ENCODE measurements at regions not wholly inside any gene's neighbourhood (a gene's known extent, or its start where the extent isn't known, plus 50 kb on each side); places are given as distances from the start of the nearest gene placed in this dataset.
"Not testable (repeated sequence)": the region's sequence is repeated elsewhere in the genome, so short reads cannot be mapped to it uniquely, and the experiment has no call there.

DNA sequence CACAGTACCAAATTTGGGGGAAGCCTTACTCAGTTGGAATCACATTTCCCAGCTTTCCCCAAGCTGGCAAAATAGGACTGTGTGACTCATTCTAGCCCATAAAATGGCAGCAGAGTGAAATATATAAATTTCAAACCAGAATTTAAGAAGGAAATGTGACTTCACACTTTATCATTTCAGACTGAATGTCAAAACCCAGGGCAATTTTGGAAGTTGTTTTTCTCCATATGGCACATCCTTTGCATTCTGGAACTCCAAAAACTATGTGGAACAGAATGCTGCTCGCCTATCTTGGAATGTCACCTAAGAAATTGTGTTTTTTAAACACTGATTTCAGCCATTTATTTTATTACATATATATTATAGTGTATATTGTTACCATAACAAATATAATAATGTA is 424.7 kb upstream of the ST8SIA4 start:
- H3K4me3 ChIP-seq (ENCODE audit: low read depth, low read length): no peak overlapping the region
- no peaks in the 10 kb centered on the region for H3K4me1 ChIP-seq (ENCODE audit: insufficient read depth)
- WGBS: 71% methylated on average over 1 of the region's 1 CpG

DNA sequence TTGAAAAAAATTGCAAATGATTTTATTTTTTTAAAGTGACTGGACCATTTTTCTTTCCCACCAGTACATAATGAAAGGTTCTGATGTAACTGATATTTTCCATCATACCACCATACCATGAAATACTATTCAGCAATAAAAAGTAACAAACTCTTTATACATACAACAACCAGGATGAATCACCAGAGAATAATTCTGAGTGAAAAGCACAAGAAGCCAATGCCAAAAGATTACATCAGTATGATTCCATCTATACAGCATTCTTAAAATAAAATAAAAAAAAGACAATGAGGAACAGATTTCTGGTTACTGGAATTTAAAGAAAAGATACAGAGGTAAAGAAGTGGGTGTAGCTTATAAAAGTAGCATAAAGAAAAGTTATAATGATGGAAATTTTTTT is 423.7 kb upstream of the ST8SIA4 start:
- Histone ChIP-seq H3K4me1 (ENCODE audit: insufficient read depth) (no peaks in the 10 kb centered on the region), H3K27ac (ENCODE audit: low read depth) (no peak overlapping the region), H3K36me3 (ENCODE audit: insufficient read depth) (no peaks in the 10 kb centered on the region), H3K4me3 (ENCODE audit: low read depth, low read length) (no peak overlapping the region)
- DNase-seq (ENCODE audit: extremely low spot score): no peak

More for the DNA sequence above, 424.7 kb upstream of the ST8SIA4 start:
- no peaks in the 10 kb centered on the region for H3K36me3 ChIP-seq (ENCODE audit: insufficient read depth)
- no peak for DNase-seq (ENCODE audit: extremely low spot score)
- H3K27ac ChIP-seq (ENCODE audit: low read depth): no peak overlapping the region

DNA sequence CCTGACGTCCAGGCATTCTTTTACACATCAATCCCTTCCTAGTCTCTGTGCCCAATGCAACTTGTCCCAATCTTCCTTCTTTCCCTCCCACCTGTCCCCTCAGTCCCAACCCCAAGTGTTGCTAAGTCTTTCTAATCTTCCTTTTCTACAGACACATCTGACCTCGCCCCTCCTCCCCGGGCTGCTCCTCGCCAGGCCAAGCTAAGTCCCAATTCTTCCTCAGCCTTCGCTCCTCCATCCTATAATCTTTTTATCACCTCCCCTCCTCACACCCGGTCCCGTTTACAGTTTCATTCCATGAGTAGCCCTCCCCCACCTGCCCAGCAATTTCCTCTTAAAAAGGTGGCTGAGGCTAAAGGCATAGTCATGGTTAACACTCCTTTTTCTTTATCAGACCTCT is 413.3 kb upstream of the ST8SIA4 start:
- WGBS: 71% methylated on average over 7 of the region's 7 CpGs
- not testable (repeated sequence) for DNase-seq (ENCODE audit: extremely low spot score); H3K4me3 ChIP-seq (ENCODE audit: low read depth, low read length); H3K27ac ChIP-seq (ENCODE audit: low read depth); H3K36me3 ChIP-seq (ENCODE audit: insufficient read depth); H3K4me1 ChIP-seq (ENCODE audit: insufficient read depth)

DNA sequence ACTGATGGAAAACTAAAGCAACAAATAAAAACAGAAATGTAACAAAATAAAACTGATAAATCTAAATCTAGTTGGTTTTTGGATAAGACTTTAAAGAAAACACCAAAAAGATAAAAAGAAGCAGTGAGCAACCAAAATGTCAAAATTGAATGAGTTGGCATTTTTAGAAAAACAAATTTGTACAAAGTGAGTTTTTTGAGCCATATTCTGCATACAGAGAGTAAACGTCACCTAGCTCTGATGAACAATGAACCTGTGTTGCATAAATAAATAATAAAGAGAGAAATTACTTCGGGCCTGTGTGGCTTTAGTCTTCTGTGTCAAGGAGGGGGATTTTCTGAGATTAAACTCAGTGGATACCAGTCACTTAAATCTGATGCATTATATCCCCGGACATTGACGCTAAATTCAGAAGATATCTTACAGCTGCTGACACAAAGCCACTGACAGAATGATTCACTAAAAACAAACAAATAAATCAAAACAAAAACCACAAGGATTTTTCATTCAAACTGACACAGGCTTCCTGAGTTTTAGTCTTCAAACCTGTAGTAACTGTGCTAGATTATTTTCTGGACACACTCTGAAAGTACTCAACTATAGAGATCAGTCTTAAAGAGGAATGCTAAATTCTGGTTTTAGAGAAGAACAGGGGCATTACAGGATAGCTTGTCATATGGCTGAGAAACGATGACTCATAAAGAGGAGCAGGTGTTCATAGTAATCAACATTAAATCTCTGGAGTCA is 403.5 kb upstream of the ST8SIA4 start:
- WGBS: 42% methylated on average over 5 of the region's 5 CpGs
- no peak for DNase-seq (ENCODE audit: extremely low spot score)
- H3K36me3 ChIP-seq (ENCODE audit: insufficient read depth): no peaks in the 10 kb centered on the region
- no peak overlapping the region for H3K27ac ChIP-seq (ENCODE audit: low read depth)
- H3K4me1 ChIP-seq (ENCODE audit: insufficient read depth): no peaks in the 10 kb centered on the region
- no peak overlapping the region for H3K4me3 ChIP-seq (ENCODE audit: low read depth, low read length)

DNA sequence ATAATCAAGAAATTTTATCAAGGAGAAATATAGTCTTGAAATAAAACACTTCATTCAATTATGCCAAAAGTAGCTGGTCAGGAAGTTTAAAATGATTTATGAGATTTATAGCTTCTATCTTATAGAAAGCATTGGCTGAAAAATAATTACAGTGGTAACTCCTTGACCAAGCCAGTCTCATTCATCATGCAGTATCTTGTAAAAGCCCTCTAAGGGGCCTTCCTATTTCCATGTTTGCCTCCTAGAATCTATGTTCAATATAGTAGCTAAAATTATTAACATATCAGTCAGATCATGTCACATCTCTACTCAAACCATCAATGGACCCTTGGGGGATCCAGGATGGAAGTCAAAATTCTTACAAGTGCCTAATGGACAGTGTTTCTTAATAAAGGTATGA is 393.4 kb upstream of the ST8SIA4 start:
- H3K4me3 ChIP-seq (ENCODE audit: low read depth, low read length): no peak overlapping the region
- no peak for DNase-seq (ENCODE audit: extremely low spot score)
- H3K27ac ChIP-seq (ENCODE audit: low read depth): no peak overlapping the region
- no peaks in the 10 kb centered on the region for H3K36me3 ChIP-seq (ENCODE audit: insufficient read depth)
- no peaks in the 10 kb centered on the region for H3K4me1 ChIP-seq (ENCODE audit: insufficient read depth)

DNA sequence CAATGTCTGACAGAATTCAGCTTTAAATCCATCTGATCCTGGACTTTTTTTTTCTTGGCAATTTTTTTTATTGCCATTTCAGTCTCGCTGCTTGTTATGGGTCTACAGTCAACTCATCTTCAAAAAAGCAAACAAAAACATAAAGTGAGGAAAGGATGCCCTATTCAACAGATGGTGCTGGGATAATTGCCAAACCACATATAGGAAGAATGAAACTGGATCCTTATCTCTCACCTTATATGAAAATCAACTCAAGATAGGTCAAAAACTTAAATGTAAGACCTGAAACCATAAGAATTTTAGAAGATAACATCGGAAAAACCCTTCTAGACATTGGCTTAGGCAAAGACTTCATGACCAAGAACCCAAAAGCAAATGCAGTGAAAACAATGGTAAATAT is 389.1 kb upstream of the ST8SIA4 start:
- Histone ChIP-seq H3K36me3 (ENCODE audit: insufficient read depth) (no peaks in the 10 kb centered on the region), H3K27ac (ENCODE audit: low read depth) (no peak overlapping the region), H3K4me1 (ENCODE audit: insufficient read depth) (no peaks in the 10 kb centered on the region), H3K4me3 (ENCODE audit: low read depth, low read length) (no peak overlapping the region)
- no peak for DNase-seq (ENCODE audit: extremely low spot score)
- 69% methylated on average over 2 of the region's 2 CpGs for WGBS

DNA sequence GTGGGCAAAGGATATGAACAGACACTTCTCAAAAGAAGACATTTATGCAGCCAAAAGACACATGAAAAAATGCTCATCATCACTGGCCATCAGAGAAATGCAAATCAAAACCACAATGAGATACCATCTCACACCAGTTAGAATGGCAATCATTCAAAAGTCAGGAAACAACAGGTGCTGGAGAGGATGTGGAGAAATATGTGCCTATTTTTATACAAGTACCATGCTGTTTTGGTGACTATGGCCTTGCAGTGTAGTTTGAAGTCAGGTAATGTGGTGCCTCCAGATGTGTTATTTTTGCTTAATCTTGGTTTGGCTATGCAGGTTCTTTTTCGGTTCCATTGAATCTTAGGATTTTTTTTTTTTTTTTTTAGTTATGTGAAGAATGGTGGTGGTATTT is 387.7 kb upstream of the ST8SIA4 start:
- not testable (repeated sequence) for H3K4me1 ChIP-seq (ENCODE audit: insufficient read depth); H3K27ac ChIP-seq (ENCODE audit: low read depth); DNase-seq (ENCODE audit: extremely low spot score); H3K36me3 ChIP-seq (ENCODE audit: insufficient read depth); H3K4me3 ChIP-seq (ENCODE audit: low read depth, low read length)
- WGBS: 94% methylated on average over 1 of the region's 1 CpG

DNA sequence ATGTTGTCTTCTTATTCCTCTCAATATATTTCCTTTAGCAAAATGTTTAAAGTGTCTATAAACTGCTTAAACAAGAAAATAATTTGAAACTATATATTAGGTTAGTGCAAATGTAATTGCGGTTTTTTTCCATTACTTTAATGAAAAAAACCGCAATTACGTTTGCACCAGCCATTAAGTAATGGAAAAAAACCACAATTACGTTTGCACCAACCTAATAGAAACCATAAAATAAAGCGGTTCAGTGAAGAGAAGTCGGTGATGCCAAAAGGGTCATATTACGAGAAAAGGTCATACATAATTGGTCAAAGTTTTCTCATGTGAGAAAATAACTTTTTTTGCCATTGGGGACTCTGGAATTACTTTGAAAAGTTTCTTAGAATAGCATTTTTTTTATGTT is 385.6 kb upstream of the ST8SIA4 start:
- H3K4me1 ChIP-seq (ENCODE audit: insufficient read depth): no peaks in the 10 kb centered on the region
- no peak overlapping the region for H3K27ac ChIP-seq (ENCODE audit: low read depth)
- no peak overlapping the region for H3K4me3 ChIP-seq (ENCODE audit: low read depth, low read length)
- DNase-seq (ENCODE audit: extremely low spot score): no peak
- WGBS: 85% methylated on average over 7 of the region's 7 CpGs
- H3K36me3 ChIP-seq (ENCODE audit: insufficient read depth): no peaks in the 10 kb centered on the region

DNA sequence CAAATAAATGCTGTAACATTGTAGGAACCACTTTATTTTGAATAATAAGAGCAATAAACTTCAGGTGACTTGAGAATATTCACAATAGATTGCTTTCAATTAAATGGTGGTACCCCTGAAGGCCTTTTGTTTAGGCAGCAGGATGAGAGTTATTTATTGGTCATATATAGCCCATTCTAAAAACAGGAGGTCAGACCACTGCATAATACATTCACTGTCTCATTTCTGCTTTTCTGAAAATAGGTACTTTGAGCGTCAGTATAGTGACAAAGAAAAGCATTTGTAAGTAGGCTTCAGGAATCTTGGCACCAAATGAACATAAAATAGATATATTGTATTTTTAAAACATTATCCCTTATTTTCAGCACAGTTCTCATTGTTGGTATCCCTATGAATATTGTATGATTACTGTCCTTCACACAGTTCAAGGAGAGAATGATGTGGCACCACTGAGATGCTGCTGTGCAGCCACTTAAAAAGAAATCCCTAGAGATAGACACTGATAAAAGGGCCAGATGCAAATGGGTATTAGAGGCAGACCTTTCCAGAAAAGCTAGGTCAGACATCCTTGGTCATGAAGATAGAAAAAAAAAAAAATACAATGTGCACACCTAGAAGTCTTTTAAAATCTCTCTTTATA is 381.8 kb upstream of the ST8SIA4 start:
- DNase-seq (ENCODE audit: extremely low spot score): no peak
- Histone ChIP-seq H3K27ac (ENCODE audit: low read depth) (no peak overlapping the region), H3K4me1 (ENCODE audit: insufficient read depth) (no peaks in the 10 kb centered on the region), H3K4me3 (ENCODE audit: low read depth, low read length) (no peak overlapping the region), H3K36me3 (ENCODE audit: insufficient read depth) (no peaks in the 10 kb centered on the region)
- WGBS: 87% methylated on average over 1 of the region's 1 CpG

DNA sequence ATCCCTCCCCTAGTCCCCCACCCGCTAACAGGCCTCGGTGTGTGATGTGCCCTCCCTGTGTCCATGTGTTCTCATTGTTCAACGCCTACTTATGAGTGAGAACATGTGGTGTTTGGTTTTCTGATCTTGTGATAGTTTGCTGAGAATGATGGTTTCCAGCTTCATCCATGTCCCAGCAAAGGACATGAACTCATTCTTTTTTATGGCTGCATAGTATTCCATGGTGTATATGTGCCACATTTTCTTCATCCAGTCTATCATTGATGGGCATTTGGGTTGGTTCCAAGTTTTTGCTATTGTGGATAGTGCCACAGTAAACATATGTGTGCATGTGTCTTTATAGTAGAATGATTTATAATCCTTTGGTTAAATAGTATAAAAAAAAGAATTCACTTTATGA is 380.9 kb upstream of the ST8SIA4 start:
- H3K27ac ChIP-seq (ENCODE audit: low read depth); H3K36me3 ChIP-seq (ENCODE audit: insufficient read depth); H3K4me1 ChIP-seq (ENCODE audit: insufficient read depth); H3K4me3 ChIP-seq (ENCODE audit: low read depth, low read length); DNase-seq (ENCODE audit: extremely low spot score): not testable (repeated sequence)
- 93% methylated on average over 3 of the region's 3 CpGs for WGBS

DNA sequence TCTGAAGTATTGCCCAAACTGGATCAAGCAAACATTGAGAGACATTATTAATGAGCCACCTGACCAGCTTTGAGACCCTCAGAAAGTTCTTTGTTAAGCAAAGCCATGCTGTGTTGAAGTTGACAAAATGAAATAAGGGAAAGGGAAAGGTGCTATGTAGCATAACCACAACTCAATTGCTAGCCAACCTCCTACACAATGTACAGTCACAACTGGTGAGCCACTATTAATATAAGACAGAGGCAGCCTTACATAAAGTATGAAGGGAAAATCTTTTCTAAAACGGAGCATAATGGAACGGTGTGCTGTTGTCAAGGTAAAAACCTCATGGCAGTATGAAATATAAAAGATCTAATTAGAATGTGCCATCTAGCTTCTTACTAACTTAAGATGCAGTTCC is 375.8 kb upstream of the ST8SIA4 start:
- H3K36me3 ChIP-seq (ENCODE audit: insufficient read depth): no peaks in the 10 kb centered on the region
- no peak for DNase-seq (ENCODE audit: extremely low spot score)
- WGBS: 84% methylated on average over 2 of the region's 2 CpGs
- H3K4me3 ChIP-seq (ENCODE audit: low read depth, low read length): no peak overlapping the region
- no peaks in the 10 kb centered on the region for H3K4me1 ChIP-seq (ENCODE audit: insufficient read depth)
- no peak overlapping the region for H3K27ac ChIP-seq (ENCODE audit: low read depth)

DNA sequence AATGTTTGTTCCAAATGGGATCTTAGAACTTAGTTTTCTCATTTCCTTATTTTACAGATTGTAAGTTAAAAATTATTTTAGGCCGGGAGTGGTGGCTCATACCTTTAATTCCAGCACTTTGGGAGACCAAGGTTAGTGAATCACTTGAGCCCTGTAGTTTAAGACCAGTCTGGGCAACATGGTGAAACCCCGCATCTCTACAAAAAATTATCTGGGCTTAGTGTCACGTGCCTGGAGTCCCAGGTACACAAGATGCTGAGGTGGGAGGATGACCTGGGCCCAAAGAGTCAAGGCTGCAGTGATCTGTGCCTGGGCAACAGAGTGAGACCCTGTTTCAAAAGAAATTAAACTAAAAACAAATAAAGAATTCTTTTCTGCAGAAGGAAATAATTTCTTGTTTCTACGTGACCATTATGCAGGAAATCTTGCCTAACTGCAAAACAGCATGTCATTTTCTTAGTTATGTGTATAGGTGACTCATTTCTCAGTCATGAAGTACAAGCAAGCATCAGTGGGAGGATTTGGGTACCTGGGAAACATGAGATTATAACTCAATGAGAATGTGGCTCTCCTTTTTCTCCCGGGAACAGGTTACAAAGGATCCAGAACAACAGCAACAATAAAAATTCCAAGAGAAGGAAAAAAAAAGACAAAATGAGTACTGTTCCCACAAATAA is 375.1 kb upstream of the ST8SIA4 start:
- DNase-seq (ENCODE audit: extremely low spot score): no peak
- Histone ChIP-seq H3K27ac (ENCODE audit: low read depth) (no peak overlapping the region), H3K4me3 (ENCODE audit: low read depth, low read length) (no peak overlapping the region), H3K36me3 (ENCODE audit: insufficient read depth) (no peaks in the 10 kb centered on the region), H3K4me1 (ENCODE audit: insufficient read depth) (no peaks in the 10 kb centered on the region)
- WGBS: 74% methylated on average over 5 of the region's 5 CpGs

DNA sequence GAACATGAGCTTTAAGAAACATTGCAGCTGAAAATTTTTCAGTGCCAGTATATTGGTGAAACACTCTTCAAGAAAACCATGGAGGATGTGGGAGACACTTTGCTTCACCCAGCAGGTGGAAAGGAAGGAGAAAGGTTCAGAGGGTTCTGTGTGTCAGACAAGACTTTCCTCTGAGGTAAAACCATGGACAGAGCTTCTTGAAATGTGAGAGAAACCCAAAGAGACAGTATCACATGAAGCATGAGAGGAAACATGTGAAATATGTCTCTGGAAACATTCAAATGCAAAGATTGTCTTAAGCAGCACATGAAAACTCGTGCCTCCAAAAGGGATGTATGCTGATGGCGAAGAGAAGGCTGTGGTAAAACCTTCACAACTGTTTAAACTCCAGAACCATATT is 368.9 kb upstream of the ST8SIA4 start:
- DNase-seq (ENCODE audit: extremely low spot score): no peak
- no peak overlapping the region for H3K4me3 ChIP-seq (ENCODE audit: low read depth, low read length)
- H3K4me1 ChIP-seq (ENCODE audit: insufficient read depth): no peaks in the 10 kb centered on the region
- WGBS: 68% methylated on average over 2 of the region's 2 CpGs
- H3K27ac ChIP-seq (ENCODE audit: low read depth): no peak overlapping the region
- H3K36me3 ChIP-seq (ENCODE audit: insufficient read depth): no peaks in the 10 kb centered on the region

DNA sequence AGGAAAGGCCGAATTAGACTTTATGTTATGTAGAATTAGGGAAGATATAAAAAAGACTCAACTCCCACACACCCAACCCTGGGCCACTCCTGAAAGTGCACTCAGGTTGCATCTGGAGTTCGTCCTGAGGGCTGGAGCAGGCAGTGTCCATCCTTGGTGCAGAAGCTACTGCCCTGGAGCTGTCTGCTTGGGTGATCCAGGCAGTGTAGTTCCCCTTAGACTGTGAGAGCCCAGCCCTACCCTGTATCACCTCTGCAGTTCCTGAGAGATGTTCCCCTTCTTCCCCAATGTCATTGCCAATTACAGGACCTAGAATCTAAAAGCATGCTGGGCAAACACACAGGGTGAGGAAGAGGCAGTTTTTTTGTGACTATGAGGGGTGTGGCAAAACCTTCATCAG is 368.3 kb upstream of the ST8SIA4 start:
- DNase-seq (ENCODE audit: extremely low spot score): no peak
- Histone ChIP-seq H3K27ac (ENCODE audit: low read depth) (no peak overlapping the region), H3K36me3 (ENCODE audit: insufficient read depth) (no peaks in the 10 kb centered on the region), H3K4me1 (ENCODE audit: insufficient read depth) (no peaks in the 10 kb centered on the region), H3K4me3 (ENCODE audit: low read depth, low read length) (no peak overlapping the region)
- WGBS: 64% methylated on average over 2 of the region's 2 CpGs

Measured in urinary bladder (tissue), 3 donors.